Activated CD8-positive, alpha-beta T cell treated with anti-CD3 and anti-CD28 coated beads, Interleukin-2, amount 10 ng/mL, durations not matched to agents 7 days and 5 days (primary cell): ENCODE measurements at regions not wholly inside any gene's neighbourhood (a gene's known extent, or its start where the extent isn't known, plus 50 kb on each side); places are given as distances from the start of the nearest gene placed in this dataset.

ENCODE experiments used
- ATAC-seq: fragments of 150-1000 bp; cut with Tn5 transposase; one replicate; pipeline ENCODE4 v1.10.0; 2021; ENCODE audit warnings: moderate library complexity
- CTCF ChIA-PET: fragments of 350-600 bp; sonication (Branson Sonifier 250); formaldehyde crosslinking; loops from one replicate; lab custom pipeline; 2021; ENCODE audit warnings: antibody characterized with exemption; lab: Charles Lee
- POLR2A ChIA-PET: fragments of 350-600 bp; sonication (Branson Sonifier 250); formaldehyde crosslinking; loops from one replicate; lab custom pipeline; 2021; ENCODE audit warnings: antibody characterized with exemption; lab: Charles Lee
- DNase-seq: peaks from one replicate; pipeline ENCODE4 v3.0.0-alpha.2; 2020
- H3K27ac Mint-ChIP-seq: one replicate; pipeline ENCODE4 v1.8.0; 2021; ENCODE audit warnings: mild to moderate bottlenecking, mixed read lengths
- H3K27me3 Mint-ChIP-seq: one replicate; pipeline ENCODE4 v1.8.0; 2021; ENCODE audit warnings: low read depth, mixed read lengths
- H3K36me3 Mint-ChIP-seq: one replicate; pipeline ENCODE4 v1.8.0; 2021; ENCODE audit warnings: low read depth, mixed read lengths
- H3K4me1 Mint-ChIP-seq: one replicate; pipeline ENCODE4 v1.8.0; 2021; ENCODE audit warnings: low read depth, mixed read lengths
- H3K4me3 Mint-ChIP-seq: one replicate; pipeline ENCODE4 v1.8.0; 2021; ENCODE audit warnings: mild to moderate bottlenecking, mixed read lengths
- H3K9me3 Mint-ChIP-seq: one replicate; pipeline ENCODE4 v1.8.0; 2022; ENCODE audit warnings: mixed read lengths; ENCODE audit not compliant: insufficient read depth

- ChIA-PET POLR2A (no interaction called here), CTCF (no interaction called here)
- ATAC-seq (no peak), DNase-seq (no peak)
- H3K4me1 Mint-ChIP-seq: no peaks in the 10 kb centered on the region
- no peak overlapping the region for H3K4me3 Mint-ChIP-seq
- no peaks in the 10 kb centered on the region for H3K9me3 Mint-ChIP-seq
- no peaks in the 10 kb centered on the region for H3K27me3 Mint-ChIP-seq
- H3K36me3 Mint-ChIP-seq: no peaks in the 10 kb centered on the region
- no peak overlapping the region for H3K27ac Mint-ChIP-seq
These were observed 699.3 kb downstream of the RNF144B start for GRCh38 chr6:19086480-19086879.

GRCh38 chr6:19087296-19087695 lies 700.1 kb downstream of the RNF144B start:
- Mint-ChIP-seq H3K27ac (no peak overlapping the region), H3K4me1 (no peaks in the 10 kb centered on the region), H3K9me3 (no peaks in the 10 kb centered on the region), H3K36me3 (no peaks in the 10 kb centered on the region), H3K27me3 (no peaks in the 10 kb centered on the region), H3K4me3 (no peak overlapping the region)
- POLR2A ChIA-PET: no interaction called here
- DNase-seq: no peak
- CTCF ChIA-PET: no interaction called here
- no peak for ATAC-seq

- Mint-ChIP-seq H3K27me3 (no peaks in the 10 kb centered on the region), H3K27ac (no peak overlapping the region), H3K9me3 (no peaks in the 10 kb centered on the region), H3K36me3 (no peaks in the 10 kb centered on the region), H3K4me3 (no peak overlapping the region), H3K4me1 (no peaks in the 10 kb centered on the region)
- ChIA-PET POLR2A (no interaction called here), CTCF (no interaction called here)
- no peak for DNase-seq
- ATAC-seq: no peak
These were observed 700.7 kb downstream of the RNF144B start for GRCh38 chr6:19087897-19088296.

DNA sequence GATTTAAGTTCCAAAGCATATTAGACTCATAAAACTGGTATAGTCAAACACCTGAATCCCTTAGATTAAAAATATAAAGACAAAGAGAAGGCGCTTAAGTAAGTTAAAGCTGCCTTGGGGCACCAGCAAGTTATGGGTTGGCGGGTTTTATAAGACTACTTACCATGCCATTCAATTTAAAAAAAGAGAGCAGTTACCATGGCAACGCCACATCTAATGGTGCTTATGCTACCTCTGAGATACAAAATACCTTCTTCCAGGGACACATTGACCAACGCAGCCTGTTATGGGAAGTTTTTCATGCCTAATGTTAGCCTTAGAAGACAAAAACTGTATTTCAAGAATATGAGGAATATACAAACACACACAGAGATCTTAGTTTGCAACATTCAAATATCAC lies 713.6 kb downstream of the RNF144B start:
- Mint-ChIP-seq H3K4me1 (no peaks in the 10 kb centered on the region), H3K4me3 (no peak overlapping the region), H3K36me3 (no peaks in the 10 kb centered on the region), H3K9me3 (peaks cover 10% of the 10 kb centered on the region), H3K27ac (no peak overlapping the region), H3K27me3 (no peaks in the 10 kb centered on the region)
- ChIA-PET POLR2A (no interaction called here), CTCF (no interaction called here)
- DNase-seq: no peak
- no peak for ATAC-seq

DNA sequence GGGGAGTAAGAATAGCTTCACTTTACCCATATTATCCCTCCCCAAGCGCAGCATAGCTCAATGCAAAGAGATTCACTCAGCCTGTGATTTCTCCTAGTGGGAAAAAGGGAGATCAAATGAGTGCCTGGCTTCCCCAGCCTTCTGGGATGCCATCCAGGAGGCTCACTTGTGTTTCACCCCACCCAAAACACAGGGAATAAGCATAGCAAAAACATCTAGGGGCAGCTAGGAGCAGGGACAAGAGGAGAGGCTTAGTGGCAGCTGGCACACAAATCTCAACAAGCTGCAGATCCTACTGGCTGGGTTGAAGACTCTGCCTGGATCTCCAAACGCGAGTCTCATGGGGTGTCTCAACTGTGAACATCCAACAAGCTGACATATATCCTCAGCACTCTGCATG lies 715.8 kb downstream of the RNF144B start:
- H3K4me3 Mint-ChIP-seq: no peak overlapping the region
- no peak for ATAC-seq
- DNase-seq: no peak
- no peak overlapping the region for H3K27ac Mint-ChIP-seq
- H3K36me3 Mint-ChIP-seq: no peaks in the 10 kb centered on the region
- H3K9me3 Mint-ChIP-seq: peaks cover 17% of the 10 kb centered on the region
- POLR2A ChIA-PET: no interaction called here
- H3K4me1 Mint-ChIP-seq: no peaks in the 10 kb centered on the region
- CTCF ChIA-PET: no interaction called here
- no peaks in the 10 kb centered on the region for H3K27me3 Mint-ChIP-seq

GRCh38 chr6:19107468-19107867 lies 720.3 kb downstream of the RNF144B start:
- no peaks in the 10 kb centered on the region for H3K4me1 Mint-ChIP-seq
- no peak overlapping the region for H3K4me3 Mint-ChIP-seq
- ChIA-PET POLR2A (no interaction called here), CTCF (no interaction called here)
- H3K27ac Mint-ChIP-seq: no peak overlapping the region
- H3K9me3 Mint-ChIP-seq: peaks cover 14% of the 10 kb centered on the region
- ATAC-seq: no peak
- no peaks in the 10 kb centered on the region for H3K27me3 Mint-ChIP-seq
- no peaks in the 10 kb centered on the region for H3K36me3 Mint-ChIP-seq
- no peak for DNase-seq

- ChIA-PET POLR2A (no interaction called here), CTCF (no interaction called here)
- Mint-ChIP-seq H3K27ac (no peak overlapping the region), H3K4me1 (no peaks in the 10 kb centered on the region), H3K27me3 (no peaks in the 10 kb centered on the region), H3K4me3 (no peak overlapping the region), H3K9me3 (no peaks in the 10 kb centered on the region), H3K36me3 (no peaks in the 10 kb centered on the region)
- no peak for DNase-seq
- ATAC-seq: no peak
These were observed 715.6 kb upstream of the ID4 start for GRCh38 chr6:19121521-19121920.

GRCh38 chr6:19127081-19127480 lies 710.1 kb upstream of the ID4 start:
- Mint-ChIP-seq H3K36me3 (no peaks in the 10 kb centered on the region), H3K27ac (no peak overlapping the region), H3K27me3 (no peaks in the 10 kb centered on the region), H3K4me1 (no peaks in the 10 kb centered on the region), H3K4me3 (no peak overlapping the region), H3K9me3 (no peaks in the 10 kb centered on the region)
- ChIA-PET POLR2A (no interaction called here), CTCF (no interaction called here)
- no peak for ATAC-seq
- no peak for DNase-seq

- H3K36me3 Mint-ChIP-seq: no peaks in the 10 kb centered on the region
- DNase-seq (no peak), ATAC-seq (no peak)
- H3K4me3 Mint-ChIP-seq: no peak overlapping the region
- no peak overlapping the region for H3K27ac Mint-ChIP-seq
- H3K4me1 Mint-ChIP-seq: no peaks in the 10 kb centered on the region
- no peaks in the 10 kb centered on the region for H3K27me3 Mint-ChIP-seq
- POLR2A ChIA-PET: no interaction called here
- CTCF ChIA-PET: no interaction called here
- H3K9me3 Mint-ChIP-seq: no peaks in the 10 kb centered on the region
These were observed 708.5 kb upstream of the ID4 start for GRCh38 chr6:19128701-19129100.

DNA sequence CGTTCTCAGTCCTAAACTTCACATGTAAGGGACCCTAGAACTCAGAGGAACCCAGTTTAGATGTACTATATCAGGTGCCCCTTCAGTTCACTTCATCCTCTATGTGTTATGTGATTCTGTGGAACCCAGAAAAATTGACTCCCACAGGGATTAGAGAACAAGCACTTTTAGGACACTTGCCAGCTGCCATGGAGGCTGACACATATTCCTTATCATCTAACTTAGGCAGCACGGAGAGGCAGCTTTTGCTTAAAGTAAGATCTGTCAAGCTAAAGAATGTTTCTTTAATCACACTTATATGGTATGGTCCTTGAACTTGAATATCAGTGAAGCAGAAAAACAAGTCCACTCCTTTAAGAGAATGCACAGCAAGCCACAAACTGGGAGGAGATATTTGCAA lies 701.5 kb upstream of the ID4 start:
- H3K4me1 Mint-ChIP-seq: no peaks in the 10 kb centered on the region
- no peak overlapping the region for H3K4me3 Mint-ChIP-seq
- ChIA-PET CTCF (no interaction called here), POLR2A (no interaction called here)
- no peak overlapping the region for H3K27ac Mint-ChIP-seq
- no peak for DNase-seq
- no peak for ATAC-seq
- no peaks in the 10 kb centered on the region for H3K27me3 Mint-ChIP-seq
- no peaks in the 10 kb centered on the region for H3K36me3 Mint-ChIP-seq
- no peaks in the 10 kb centered on the region for H3K9me3 Mint-ChIP-seq

- no peaks in the 10 kb centered on the region for H3K36me3 Mint-ChIP-seq
- no peaks in the 10 kb centered on the region for H3K4me1 Mint-ChIP-seq
- no peak overlapping the region for H3K27ac Mint-ChIP-seq
- POLR2A ChIA-PET: no interaction called here
- no peaks in the 10 kb centered on the region for H3K27me3 Mint-ChIP-seq
- H3K4me3 Mint-ChIP-seq: no peak overlapping the region
- DNase-seq (no peak), ATAC-seq (no peak)
- no peaks in the 10 kb centered on the region for H3K9me3 Mint-ChIP-seq
- CTCF ChIA-PET: no interaction called here
These were observed 699.7 kb upstream of the ID4 start for GRCh38 chr6:19137505-19137904.

- ATAC-seq: no peak
- ChIA-PET CTCF (no interaction called here), POLR2A (no interaction called here)
- no peak for DNase-seq
- H3K4me1 Mint-ChIP-seq: no peaks in the 10 kb centered on the region
- no peaks in the 10 kb centered on the region for H3K36me3 Mint-ChIP-seq
- peaks cover 12% of the 10 kb centered on the region for H3K9me3 Mint-ChIP-seq
- no peak overlapping the region for H3K4me3 Mint-ChIP-seq
- no peak overlapping the region for H3K27ac Mint-ChIP-seq
- H3K27me3 Mint-ChIP-seq: no peaks in the 10 kb centered on the region
These were observed 694.9 kb upstream of the ID4 start for GRCh38 chr6:19142275-19142674.

GRCh38 chr6:19150307-19150706 lies 686.9 kb upstream of the ID4 start:
- ChIA-PET CTCF (no interaction called here), POLR2A (no interaction called here)
- DNase-seq: no peak

More at GRCh38 chr6:19150307-19150706, 686.9 kb upstream of the ID4 start:
- H3K27ac Mint-ChIP-seq: no peak overlapping the region
- no peaks in the 10 kb centered on the region for H3K4me1 Mint-ChIP-seq
- no peak for ATAC-seq
- H3K4me3 Mint-ChIP-seq: no peak overlapping the region
- H3K36me3 Mint-ChIP-seq: no peaks in the 10 kb centered on the region
- H3K27me3 Mint-ChIP-seq: no peaks in the 10 kb centered on the region
- peaks cover 5% of the 10 kb centered on the region for H3K9me3 Mint-ChIP-seq
